ENCODE measurements at regions not wholly inside any gene's neighbourhood (a gene's known extent, or its start where the extent isn't known, plus 50 kb on each side); places are given as distances from the start of the nearest gene placed in this dataset.

DNA sequence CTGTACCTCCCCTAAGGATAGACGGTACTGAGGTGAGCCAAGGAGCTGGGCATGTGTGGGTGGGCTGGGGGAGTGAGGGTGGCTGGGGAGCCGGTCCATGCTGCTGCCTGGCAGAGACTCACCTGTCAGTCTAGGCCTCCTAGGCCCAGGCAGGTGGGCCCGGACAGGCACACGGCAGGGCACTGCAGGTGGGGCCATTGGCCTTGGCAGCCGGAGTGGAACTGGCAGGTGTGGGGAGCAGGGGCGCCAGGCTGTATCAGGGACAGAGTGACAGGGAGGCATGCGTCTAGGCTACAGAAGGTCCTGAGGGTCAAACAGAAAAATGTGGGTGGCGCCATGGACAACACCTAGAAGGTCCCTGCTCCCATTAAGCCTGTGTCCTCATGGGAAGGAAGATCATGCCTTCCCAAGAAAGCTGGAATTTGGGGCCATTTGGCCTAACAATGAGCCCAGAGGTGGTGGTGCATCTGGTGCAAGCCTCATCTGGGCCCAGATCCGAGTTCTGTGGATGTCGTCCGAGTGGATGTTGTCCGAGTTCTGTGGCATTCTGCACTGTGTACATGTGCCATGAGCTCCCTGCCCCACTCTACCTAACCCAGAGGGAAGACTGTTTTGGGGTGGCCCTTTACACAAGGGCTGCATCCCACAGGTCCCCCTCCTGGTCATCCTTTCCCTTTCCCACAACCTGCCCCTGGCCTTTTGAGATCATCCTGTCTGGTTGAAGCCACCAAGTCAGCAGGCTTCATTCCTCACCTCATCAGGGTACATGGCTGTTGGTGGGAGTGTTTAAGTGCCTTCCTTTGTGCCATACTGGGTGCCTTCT, 249.7 kb downstream of the GLI2 start:
- Histone ChIP-seq H3K9me3 (ENCODE audit: low read depth) (no peaks in the 10 kb centered on the region), H3K4me1 (ENCODE audit: low read depth) (no peaks in the 10 kb centered on the region), H3K4me3 (no peak overlapping the region), H3K27ac (no peak overlapping the region), H3K36me3 (peaks cover 3% of the 10 kb centered on the region), H3K27me3 (no peaks in the 10 kb centered on the region)
- TF ChIP-seq, protein P1, sequence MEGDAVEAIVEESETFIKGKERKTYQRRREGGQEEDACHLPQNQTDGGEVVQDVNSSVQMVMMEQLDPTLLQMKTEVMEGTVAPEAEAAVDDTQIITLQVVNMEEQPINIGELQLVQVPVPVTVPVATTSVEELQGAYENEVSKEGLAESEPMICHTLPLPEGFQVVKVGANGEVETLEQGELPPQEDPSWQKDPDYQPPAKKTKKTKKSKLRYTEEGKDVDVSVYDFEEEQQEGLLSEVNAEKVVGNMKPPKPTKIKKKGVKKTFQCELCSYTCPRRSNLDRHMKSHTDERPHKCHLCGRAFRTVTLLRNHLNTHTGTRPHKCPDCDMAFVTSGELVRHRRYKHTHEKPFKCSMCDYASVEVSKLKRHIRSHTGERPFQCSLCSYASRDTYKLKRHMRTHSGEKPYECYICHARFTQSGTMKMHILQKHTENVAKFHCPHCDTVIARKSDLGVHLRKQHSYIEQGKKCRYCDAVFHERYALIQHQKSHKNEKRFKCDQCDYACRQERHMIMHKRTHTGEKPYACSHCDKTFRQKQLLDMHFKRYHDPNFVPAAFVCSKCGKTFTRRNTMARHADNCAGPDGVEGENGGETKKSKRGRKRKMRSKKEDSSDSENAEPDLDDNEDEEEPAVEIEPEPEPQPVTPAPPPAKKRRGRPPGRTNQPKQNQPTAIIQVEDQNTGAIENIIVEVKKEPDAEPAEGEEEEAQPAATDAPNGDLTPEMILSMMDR (IDR thresholded peaks at IDR 0.05; ENCODE audit: low read depth, low read length), result no peak
- DNase-seq (ENCODE audit: low read depth in 1 of 2, low spot score in 1 of 2), result no peak

DNA sequence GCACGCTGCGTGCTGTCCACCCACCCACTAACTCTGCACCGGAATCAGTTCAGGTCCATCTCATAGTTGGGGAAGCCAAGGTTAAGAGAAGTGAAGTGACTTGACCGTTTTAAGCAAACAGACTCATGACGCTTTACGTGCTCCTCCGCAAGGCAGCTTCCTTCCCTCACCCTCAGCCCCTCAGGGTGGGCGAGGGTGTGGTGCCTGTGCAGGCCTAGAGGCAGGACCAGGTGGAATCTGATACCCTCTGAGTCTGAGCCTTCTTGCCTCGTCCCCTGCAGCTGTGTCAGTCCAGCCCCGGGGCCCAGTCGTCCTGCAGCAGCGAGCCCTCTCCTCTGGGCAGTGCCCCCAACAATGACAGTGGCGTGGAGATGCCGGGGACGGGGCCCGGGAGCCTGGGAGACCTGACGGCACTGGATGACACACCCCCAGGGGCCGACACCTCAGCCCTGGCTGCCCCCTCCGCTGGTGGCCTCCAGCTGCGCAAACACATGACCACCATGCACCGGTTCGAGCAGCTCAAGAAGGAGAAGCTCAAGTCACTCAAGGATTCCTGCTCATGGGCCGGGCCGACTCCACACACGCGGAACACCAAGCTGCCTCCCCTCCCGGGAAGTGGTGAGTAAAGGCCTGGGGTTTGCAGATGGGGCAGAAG, 250.5 kb downstream of the GLI2 start:
- no peak overlapping the region for H3K4me3 ChIP-seq
- no peaks in the 10 kb centered on the region for H3K27me3 ChIP-seq
- H3K36me3 ChIP-seq, result peaks cover 5% of the 10 kb centered on the region
- TF ChIP-seq, protein P1 (IDR thresholded peaks at IDR 0.05; ENCODE audit: low read depth, low read length), result no peak
- H3K9me3 ChIP-seq (ENCODE audit: low read depth), result no peaks in the 10 kb centered on the region
- DNase-seq (ENCODE audit: low read depth in 1 of 2, low spot score in 1 of 2), result no peak
- no peaks in the 10 kb centered on the region for H3K4me1 ChIP-seq (ENCODE audit: low read depth)
- no peak overlapping the region for H3K27ac ChIP-seq

DNA sequence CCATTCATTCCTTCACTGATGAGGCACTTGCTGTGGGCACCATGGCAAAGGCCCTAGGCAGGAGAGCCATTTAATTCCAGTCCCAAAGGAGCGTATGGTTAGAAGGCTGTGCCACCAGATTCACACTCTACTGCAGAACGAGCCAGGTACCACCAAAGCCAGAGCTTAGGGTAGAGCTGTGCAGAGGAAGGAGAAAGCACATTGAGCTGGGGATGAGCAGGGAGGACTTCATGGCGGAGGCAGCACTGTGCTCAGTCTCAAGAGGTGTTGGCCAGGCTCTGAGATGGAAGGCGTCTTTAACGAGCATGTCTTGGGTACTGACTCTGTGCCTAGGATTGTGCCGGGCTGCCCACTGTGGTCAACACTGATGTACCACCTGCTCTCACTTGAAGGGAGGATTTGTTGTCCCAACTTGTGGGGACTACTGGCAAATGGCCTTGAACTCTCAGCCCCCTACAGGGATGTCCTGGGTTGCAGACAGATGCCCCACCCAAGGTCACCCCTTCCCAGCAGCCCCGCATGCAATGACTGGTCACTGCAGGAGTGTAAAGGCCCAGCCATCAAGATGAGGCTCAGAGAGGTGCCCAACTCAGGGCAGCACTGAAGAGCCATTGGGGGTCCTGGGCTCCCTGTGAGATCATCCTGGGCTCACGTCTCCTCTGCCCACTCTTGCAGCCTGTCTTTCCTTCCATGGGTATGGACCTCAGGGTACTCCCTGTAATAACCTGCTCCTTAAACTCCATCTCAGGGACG, 251.4 kb downstream of the GLI2 start:
- Histone ChIP-seq H3K4me1 (ENCODE audit: low read depth) (no peaks in the 10 kb centered on the region), H3K36me3 (peaks cover 8% of the 10 kb centered on the region), H3K27me3 (no peaks in the 10 kb centered on the region), H3K27ac (no peak overlapping the region), H3K4me3 (no peak overlapping the region), H3K9me3 (ENCODE audit: low read depth) (no peaks in the 10 kb centered on the region)
- TF ChIP-seq, protein P1 (IDR thresholded peaks at IDR 0.05; ENCODE audit: low read depth, low read length), result no peak
- DNase-seq (ENCODE audit: low read depth in 1 of 2, low spot score in 1 of 2), result no peak

DNA sequence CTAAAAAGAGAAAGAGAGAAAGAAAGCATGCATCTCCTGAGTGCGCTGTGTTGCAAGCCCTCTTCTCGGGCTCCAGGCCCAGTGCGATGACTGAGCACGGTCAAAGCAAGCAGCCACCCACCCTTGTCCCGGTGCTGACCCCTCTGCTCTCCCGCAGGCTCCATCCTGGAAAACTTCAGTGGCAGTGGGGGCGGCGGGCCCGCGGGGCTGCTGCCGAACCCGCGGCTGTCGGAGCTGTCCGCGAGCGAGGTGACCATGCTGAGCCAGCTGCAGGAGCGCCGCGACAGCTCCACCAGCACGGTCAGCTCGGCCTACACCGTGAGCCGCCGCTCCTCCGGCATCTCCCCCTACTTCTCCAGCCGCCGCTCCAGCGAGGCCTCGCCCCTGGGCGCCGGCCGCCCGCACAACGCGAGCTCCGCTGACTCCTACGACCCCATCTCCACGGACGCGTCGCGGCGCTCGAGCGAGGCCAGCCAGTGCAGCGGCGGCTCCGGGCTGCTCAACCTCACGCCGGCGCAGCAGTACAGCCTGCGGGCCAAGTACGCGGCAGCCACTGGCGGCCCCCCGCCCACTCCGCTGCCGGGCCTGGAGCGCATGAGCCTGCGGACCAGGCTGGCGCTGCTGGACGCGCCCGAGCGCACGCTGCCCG, 252.5 kb downstream of the GLI2 start:
- H3K36me3 ChIP-seq, result peaks cover 8% of the 10 kb centered on the region

More for the DNA sequence above, 252.5 kb downstream of the GLI2 start:
- TF ChIP-seq, protein P1 (IDR thresholded peaks at IDR 0.05; ENCODE audit: low read depth, low read length), result no peak
- Histone ChIP-seq H3K27me3 (no peaks in the 10 kb centered on the region), H3K9me3 (ENCODE audit: low read depth) (no peaks in the 10 kb centered on the region), H3K4me3 (no peak overlapping the region), H3K4me1 (ENCODE audit: low read depth) (no peaks in the 10 kb centered on the region), H3K27ac (no peak overlapping the region)
- no peak for DNase-seq (ENCODE audit: low read depth in 1 of 2, low spot score in 1 of 2)

All from cardiac muscle cell (in vitro differentiated cells and primary cell).